Fibroblast of skin of scalp (primary cell): ENCODE measurements at regions not wholly inside any gene's neighbourhood (a gene's known extent, or its start where the extent isn't known, plus 50 kb on each side); places are given as distances from the start of the nearest gene placed in this dataset.
A peak's percentile ranks its signal among the peaks of the same experiment; 100 is the strongest.
"Not testable (repeated sequence)": the region's sequence is repeated elsewhere in the genome, so short reads cannot be mapped to it uniquely, and the experiment has no call there.

Experiments used
- DNase-seq: peaks from one replicate; pipeline ENCODE4 v3.0.0-alpha.2; 2013

GRCh38 chr12:68509242-68509641 is 101.5 kb upstream of the RAP1B start:
- no peak for DNase-seq

- DNase-seq: no peak
Measured at GRCh38 chr12:68510397-68510796, 100.3 kb upstream of the RAP1B start.

GRCh38 chr12:68514807-68515411 is 95.8 kb upstream of the RAP1B start:
- no peak for DNase-seq

- no peak for DNase-seq
Measured at GRCh38 chr12:68515793-68516192, 94.9 kb upstream of the RAP1B start.

GRCh38 chr12:68521321-68521839 is 89.3 kb upstream of the RAP1B start:
- peak; percentile 86 for DNase-seq

- peak; percentile 40 for DNase-seq
Measured at GRCh38 chr12:68521848-68522502, 88.7 kb upstream of the RAP1B start.

- DNase-seq: peak; percentile 35
Measured at GRCh38 chr12:68529466-68529865, 81.2 kb upstream of the RAP1B start.

GRCh38 chr12:68529869-68530268 is 80.8 kb upstream of the RAP1B start:
- no peak for DNase-seq

GRCh38 chr12:68530299-68530698 is 80.4 kb upstream of the RAP1B start:
- no peak for DNase-seq

- DNase-seq: peak; percentile 92
Measured at GRCh38 chr12:68530965-68531364, 79.7 kb upstream of the RAP1B start.

- peak; percentile 28 for DNase-seq
Measured at GRCh38 chr12:68532204-68532886, 78.4 kb upstream of the RAP1B start.

GRCh38 chr12:68532887-68533248 is 77.8 kb upstream of the RAP1B start:
- no peak for DNase-seq

GRCh38 chr12:68534108-68534507 is 76.6 kb upstream of the RAP1B start:
- no peak for DNase-seq

GRCh38 chr12:68536885-68537485 is 73.7 kb upstream of the RAP1B start:
- DNase-seq: no peak

- DNase-seq: no peak
Measured at GRCh38 chr12:68537571-68537970, 73.1 kb upstream of the RAP1B start.

- DNase-seq: peak; percentile 64
Measured at GRCh38 chr12:68538726-68539614, 71.7 kb upstream of the RAP1B start.

- no peak for DNase-seq
Measured at GRCh38 chr12:68539615-68539952, 71.1 kb upstream of the RAP1B start.

- not testable (repeated sequence) for DNase-seq
Measured at GRCh38 chr12:68540768-68541167, 69.9 kb upstream of the RAP1B start.

- DNase-seq: not testable (repeated sequence)
Measured at GRCh38 chr12:68547318-68547717, 63.4 kb upstream of the RAP1B start.

- DNase-seq: not testable (repeated sequence)
Measured at GRCh38 chr12:68552605-68553195, 58.0 kb upstream of the RAP1B start.

GRCh38 chr12:68557011-68557730 is 53.5 kb upstream of the RAP1B start:
- DNase-seq: peak; percentile 94
